DLD1 (cell line): ENCODE measurements at regions not wholly inside any gene's neighbourhood (a gene's known extent, or its start where the extent isn't known, plus 50 kb on each side); places are given as distances from the start of the nearest gene placed in this dataset.

Experiments
- in situ Hi-C: cut with HindIII; loops from 2 replicates; pipeline ENCODE4 v1.10.0; 2017; ENCODE audit warnings: low sequenced_read_pairs

- in situ Hi-C loops = no loop called here
These were observed 105.3 kb upstream of the TAB2 start for GRCh38 chr6:149212206-149212605.

GRCh38 chr6:149212892-149213801 is 104.4 kb upstream of the TAB2 start:
- in situ Hi-C loops = no loop called here

GRCh38 chr6:149213829-149214228 is 103.7 kb upstream of the TAB2 start:
- in situ Hi-C loops = no loop called here

GRCh38 chr6:149216459-149216858 is 101.1 kb upstream of the TAB2 start:
- in situ Hi-C loops = no loop called here

- in situ Hi-C loops = no loop called here
These were observed 100.0 kb upstream of the TAB2 start for GRCh38 chr6:149217466-149217888.

GRCh38 chr6:149218471-149218870 is 99.0 kb upstream of the TAB2 start:
- in situ Hi-C loops = no loop called here

- in situ Hi-C loops = no loop called here
These were observed 98.6 kb upstream of the TAB2 start for GRCh38 chr6:149218915-149219314.

GRCh38 chr6:149220882-149221773 is 96.4 kb upstream of the TAB2 start:
- in situ Hi-C loops = no loop called here

GRCh38 chr6:149221774-149222070 is 95.8 kb upstream of the TAB2 start:
- in situ Hi-C loops = no loop called here

GRCh38 chr6:149223120-149223903 is 94.2 kb upstream of the TAB2 start:
- in situ Hi-C loops = no loop called here

GRCh38 chr6:149223904-149224351 is 93.6 kb upstream of the TAB2 start:
- in situ Hi-C loops = no loop called here

- in situ Hi-C loops = no loop called here
These were observed 93.1 kb upstream of the TAB2 start for GRCh38 chr6:149224399-149224798.

GRCh38 chr6:149225370-149225769 is 92.1 kb upstream of the TAB2 start:
- in situ Hi-C loops = no loop called here

GRCh38 chr6:149225946-149226345 is 91.6 kb upstream of the TAB2 start:
- in situ Hi-C loops = no loop called here

- in situ Hi-C loops = no loop called here
These were observed 89.7 kb upstream of the TAB2 start for GRCh38 chr6:149227796-149228195.

- in situ Hi-C loops = no loop called here
These were observed 89.1 kb upstream of the TAB2 start for GRCh38 chr6:149228311-149228955.

- in situ Hi-C loops = no loop called here
These were observed 88.4 kb upstream of the TAB2 start for GRCh38 chr6:149229096-149229495.

- in situ Hi-C loops = no loop called here
These were observed 86.6 kb upstream of the TAB2 start for GRCh38 chr6:149230712-149231460.

GRCh38 chr6:149231778-149232177 is 85.7 kb upstream of the TAB2 start:
- in situ Hi-C loops = no loop called here
